ENCODE measurements at regions not wholly inside any gene's neighbourhood (a gene's known extent, or its start where the extent isn't known, plus 50 kb on each side); places are given as distances from the start of the nearest gene placed in this dataset.

- CTCF ChIA-PET: no interaction called here
- no peak for DNase-seq
- H3K9me3 Mint-ChIP-seq (ENCODE audit: low read depth): no peaks in the 10 kb centered on the region
- H3K27ac Mint-ChIP-seq: no peak overlapping the region
- no peak overlapping the region for H3K4me3 Mint-ChIP-seq
- no peak for ATAC-seq
- no peaks in the 10 kb centered on the region for H3K36me3 Mint-ChIP-seq (ENCODE audit: low read depth)
- H3K27me3 Mint-ChIP-seq: no peaks in the 10 kb centered on the region
- POLR2A ChIA-PET: no interaction called here
- H3K4me1 Mint-ChIP-seq: no peaks in the 10 kb centered on the region
- intact Hi-C loops (cut with DNase I, micrococcal nuclease): no loop called here
Measured at GRCh38 chrX:42992199-42992943, 214.4 kb upstream of the PPP1R2C start.

DNA sequence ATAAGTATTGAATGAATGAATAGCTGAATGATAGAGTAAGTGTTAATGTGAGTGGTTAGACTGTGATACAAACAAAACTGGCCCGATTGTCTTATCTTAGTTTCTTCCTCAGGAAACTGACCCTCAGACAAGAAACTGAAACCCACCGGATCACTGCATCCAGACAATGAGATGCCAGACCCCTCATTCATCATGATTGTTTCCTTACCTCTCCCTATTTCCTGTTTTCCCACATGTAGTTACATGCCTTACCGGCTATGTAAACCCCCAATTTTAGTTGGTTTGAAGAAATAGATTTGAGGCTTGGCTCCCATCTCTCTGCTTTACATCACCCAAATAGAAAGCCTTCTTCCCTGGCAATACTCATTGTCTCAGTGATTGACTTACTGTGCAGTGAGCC is 218.9 kb upstream of the PPP1R2C start:
- no peaks in the 10 kb centered on the region for H3K9me3 Mint-ChIP-seq (ENCODE audit: low read depth)
- no peaks in the 10 kb centered on the region for H3K36me3 Mint-ChIP-seq (ENCODE audit: low read depth)
- H3K4me1 Mint-ChIP-seq: no peaks in the 10 kb centered on the region
- H3K4me3 Mint-ChIP-seq: no peak overlapping the region
- no peaks in the 10 kb centered on the region for H3K27me3 Mint-ChIP-seq
- no peak overlapping the region for H3K27ac Mint-ChIP-seq
- ChIA-PET POLR2A (no interaction called here), CTCF (no interaction called here)
- DNase-seq (no peak), ATAC-seq (no peak)
- intact Hi-C loops (cut with DNase I, micrococcal nuclease): no loop called here

DNA sequence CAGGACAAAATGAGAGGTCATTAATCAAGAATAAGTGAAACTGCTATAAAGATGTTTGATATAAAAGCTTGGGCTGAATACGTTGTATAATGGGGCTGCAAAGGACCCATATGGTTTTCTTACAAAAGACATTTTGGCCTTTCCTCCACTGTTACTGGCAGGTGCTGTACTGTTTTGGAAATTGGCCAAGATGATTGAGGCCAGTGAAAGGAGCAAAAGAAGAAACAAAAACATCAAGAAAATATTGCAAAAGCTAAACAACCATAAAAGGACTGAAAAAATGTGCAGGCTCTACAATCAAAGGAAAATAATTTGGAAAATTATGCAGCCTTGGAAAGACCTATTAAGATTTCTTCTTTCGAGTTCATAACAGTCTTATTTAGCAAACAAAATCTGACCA is 222.2 kb upstream of the PPP1R2C start:
- no peak for DNase-seq
- no peaks in the 10 kb centered on the region for H3K9me3 Mint-ChIP-seq (ENCODE audit: low read depth)
- CTCF ChIA-PET: no interaction called here
- peaks cover 1% of the 10 kb centered on the region for H3K4me1 Mint-ChIP-seq
- intact Hi-C loops (cut with DNase I, micrococcal nuclease): no loop called here
- H3K27me3 Mint-ChIP-seq: no peaks in the 10 kb centered on the region
- no peaks in the 10 kb centered on the region for H3K36me3 Mint-ChIP-seq (ENCODE audit: low read depth)
- no peak for ATAC-seq
- POLR2A ChIA-PET: no interaction called here
- H3K4me3 Mint-ChIP-seq: no peak overlapping the region
- no peak overlapping the region for H3K27ac Mint-ChIP-seq

DNA sequence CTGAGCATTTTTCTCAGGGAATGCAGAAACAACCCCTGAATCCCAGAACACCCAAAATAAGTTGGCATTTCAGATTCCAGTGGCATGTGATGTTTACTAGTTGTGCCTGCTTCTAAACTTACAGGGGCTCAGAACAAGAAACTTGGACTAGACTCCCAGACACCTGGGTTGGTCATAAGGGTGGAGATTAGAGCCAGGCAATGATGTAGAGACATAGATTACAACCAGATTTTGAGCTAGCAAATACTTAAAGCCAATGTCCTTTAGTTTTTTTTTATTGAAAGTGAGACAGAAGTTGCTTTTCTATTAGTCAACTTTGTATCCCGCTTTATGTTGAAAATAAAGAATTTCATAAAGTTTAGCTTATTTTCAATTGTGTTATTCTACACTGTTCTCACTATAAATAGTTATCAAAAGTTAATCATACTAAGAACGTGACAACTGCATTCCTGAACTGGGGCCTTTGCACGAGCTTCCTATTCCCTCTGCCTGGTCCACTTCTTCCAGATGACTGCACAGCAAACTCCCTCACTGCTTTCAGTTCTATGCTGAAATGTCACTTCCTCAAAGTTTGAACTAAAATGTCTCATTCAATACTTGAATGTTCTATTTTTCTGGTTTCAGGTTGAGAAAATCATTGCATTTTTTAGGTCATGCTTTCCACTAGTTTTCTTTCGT is 224.7 kb upstream of the PPP1R2C start:
- ATAC-seq (no peak), DNase-seq (no peak)
- Mint-ChIP-seq H3K9me3 (ENCODE audit: low read depth) (no peaks in the 10 kb centered on the region), H3K27ac (no peak overlapping the region), H3K4me3 (no peak overlapping the region), H3K36me3 (ENCODE audit: low read depth) (no peaks in the 10 kb centered on the region), H3K27me3 (no peaks in the 10 kb centered on the region), H3K4me1 (peaks cover 1% of the 10 kb centered on the region)
- intact Hi-C loops (cut with DNase I, micrococcal nuclease): no loop called here
- ChIA-PET POLR2A (no interaction called here), CTCF (no interaction called here)

GRCh38 chrX:43003204-43003565 is 225.2 kb upstream of the PPP1R2C start:
- no peaks in the 10 kb centered on the region for H3K36me3 Mint-ChIP-seq (ENCODE audit: low read depth)
- POLR2A ChIA-PET: no interaction called here

GRCh38 chrX:43003939-43004338 is 226.0 kb upstream of the PPP1R2C start:
- H3K27ac Mint-ChIP-seq: no peak overlapping the region
- intact Hi-C loops (cut with DNase I, micrococcal nuclease): no loop called here
- CTCF ChIA-PET: no interaction called here
- POLR2A ChIA-PET: no interaction called here
- no peaks in the 10 kb centered on the region for H3K36me3 Mint-ChIP-seq (ENCODE audit: low read depth)
- H3K4me1 Mint-ChIP-seq: peaks cover 1% of the 10 kb centered on the region
- no peak for DNase-seq
- no peaks in the 10 kb centered on the region for H3K9me3 Mint-ChIP-seq (ENCODE audit: low read depth)
- no peaks in the 10 kb centered on the region for H3K27me3 Mint-ChIP-seq
- no peak for ATAC-seq
- H3K4me3 Mint-ChIP-seq: no peak overlapping the region

More at GRCh38 chrX:43003204-43003565, 225.2 kb upstream of the PPP1R2C start:
- CTCF ChIA-PET: no interaction called here
- intact Hi-C loops (cut with DNase I, micrococcal nuclease): no loop called here
- ATAC-seq: no peak
- Mint-ChIP-seq H3K27ac (no peak overlapping the region), H3K4me1 (peaks cover 1% of the 10 kb centered on the region), H3K27me3 (no peaks in the 10 kb centered on the region), H3K9me3 (ENCODE audit: low read depth) (no peaks in the 10 kb centered on the region), H3K4me3 (no peak overlapping the region)
- no peak for DNase-seq

DNA sequence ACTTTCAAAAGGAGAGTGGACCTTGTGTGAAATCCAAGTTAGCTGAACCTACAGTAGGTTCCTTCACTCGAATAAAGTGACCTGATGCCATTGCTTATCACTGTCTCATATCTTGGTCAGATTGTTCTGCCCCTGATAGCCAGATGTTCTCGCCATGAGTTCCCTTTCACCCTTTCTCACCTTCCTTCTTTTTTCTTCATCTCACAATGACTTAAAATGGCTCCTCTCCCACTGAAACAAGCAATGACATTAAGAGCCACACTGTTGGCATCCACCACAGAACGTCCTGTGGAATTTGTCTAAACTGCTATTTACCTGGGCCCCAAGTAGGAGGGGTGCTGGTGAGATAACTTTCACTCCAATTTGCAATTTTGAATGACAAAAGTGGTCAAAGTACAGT is 227.6 kb upstream of the PPP1R2C start:
- no peaks in the 10 kb centered on the region for H3K9me3 Mint-ChIP-seq (ENCODE audit: low read depth)
- CTCF ChIA-PET: no interaction called here

DNA sequence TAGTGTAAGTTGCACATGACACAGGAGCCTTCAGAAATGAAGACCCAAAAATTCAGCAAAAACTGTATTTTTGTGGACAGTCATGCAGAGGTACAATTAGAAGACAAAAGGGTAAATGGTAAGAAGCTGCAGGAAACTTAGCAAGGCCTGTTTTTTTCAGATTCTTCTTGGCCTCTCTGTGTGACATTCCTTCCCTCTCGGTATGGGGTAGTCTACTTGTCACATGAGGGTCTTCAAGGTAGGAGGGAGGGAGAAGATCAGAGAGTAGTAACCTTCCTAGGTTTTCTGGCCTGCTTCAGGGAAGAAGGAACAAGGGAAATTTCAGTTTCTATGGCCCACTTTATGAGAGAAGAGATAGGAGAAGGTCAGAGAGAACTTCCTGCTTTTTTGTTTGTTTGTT is 230.4 kb upstream of the PPP1R2C start:
- POLR2A ChIA-PET: no interaction called here
- CTCF ChIA-PET: interaction anchor here (0.8 kb wide), 1 partner anchor 383 kb away, joined by 3 read pairs; no protein-coding TSS in a partner anchor
- no peaks in the 10 kb centered on the region for H3K36me3 Mint-ChIP-seq (ENCODE audit: low read depth)

More for the DNA sequence above, 227.6 kb upstream of the PPP1R2C start:
- intact Hi-C loops (cut with DNase I, micrococcal nuclease): no loop called here
- POLR2A ChIA-PET: no interaction called here
- no peak for DNase-seq
- ATAC-seq: no peak
- Mint-ChIP-seq H3K36me3 (ENCODE audit: low read depth) (no peaks in the 10 kb centered on the region), H3K4me1 (peaks cover 1% of the 10 kb centered on the region), H3K4me3 (no peak overlapping the region), H3K27ac (no peak overlapping the region), H3K27me3 (no peaks in the 10 kb centered on the region)

GRCh38 chrX:43016021-43016420 is 238.1 kb upstream of the PPP1R2C start:
- ATAC-seq: no peak
- ChIA-PET CTCF (no interaction called here), POLR2A (no interaction called here)
- Mint-ChIP-seq H3K4me1 (no peaks in the 10 kb centered on the region), H3K27me3 (no peaks in the 10 kb centered on the region), H3K27ac (no peak overlapping the region), H3K36me3 (ENCODE audit: low read depth) (no peaks in the 10 kb centered on the region), H3K4me3 (no peak overlapping the region), H3K9me3 (ENCODE audit: low read depth) (no peaks in the 10 kb centered on the region)
- no peak for DNase-seq
- intact Hi-C loops (cut with DNase I, micrococcal nuclease): no loop called here

More for the DNA sequence above, 230.4 kb upstream of the PPP1R2C start:
- H3K27me3 Mint-ChIP-seq: no peaks in the 10 kb centered on the region
- intact Hi-C loops (cut with DNase I, micrococcal nuclease): no loop called here
- H3K4me3 Mint-ChIP-seq: no peak overlapping the region
- no peaks in the 10 kb centered on the region for H3K4me1 Mint-ChIP-seq
- no peaks in the 10 kb centered on the region for H3K9me3 Mint-ChIP-seq (ENCODE audit: low read depth)
- DNase-seq (no peak), ATAC-seq (no peak)
- H3K27ac Mint-ChIP-seq: no peak overlapping the region

GRCh38 chrX:43018031-43018430 is 240.1 kb upstream of the PPP1R2C start:
- no peak overlapping the region for H3K4me3 Mint-ChIP-seq
- no peaks in the 10 kb centered on the region for H3K27me3 Mint-ChIP-seq
- intact Hi-C loops (cut with DNase I, micrococcal nuclease): no loop called here
- H3K36me3 Mint-ChIP-seq (ENCODE audit: low read depth): no peaks in the 10 kb centered on the region
- H3K4me1 Mint-ChIP-seq: no peaks in the 10 kb centered on the region
- DNase-seq (no peak), ATAC-seq (no peak)
- ChIA-PET POLR2A (no interaction called here), CTCF (no interaction called here)
- H3K27ac Mint-ChIP-seq: no peak overlapping the region
- H3K9me3 Mint-ChIP-seq (ENCODE audit: low read depth): peaks cover 3% of the 10 kb centered on the region

GRCh38 chrX:43019021-43019420 is 241.1 kb upstream of the PPP1R2C start:
- ChIA-PET CTCF (no interaction called here), POLR2A (no interaction called here)
- Mint-ChIP-seq H3K4me3 (no peak overlapping the region), H3K36me3 (ENCODE audit: low read depth) (no peaks in the 10 kb centered on the region), H3K27ac (no peak overlapping the region), H3K4me1 (no peaks in the 10 kb centered on the region), H3K27me3 (no peaks in the 10 kb centered on the region), H3K9me3 (ENCODE audit: low read depth) (peaks cover 6% of the 10 kb centered on the region)
- ATAC-seq (no peak), DNase-seq (no peak)
- intact Hi-C loops (cut with DNase I, micrococcal nuclease): no loop called here

- H3K27me3 Mint-ChIP-seq: no peaks in the 10 kb centered on the region
- no peaks in the 10 kb centered on the region for H3K4me1 Mint-ChIP-seq
- ChIA-PET POLR2A (no interaction called here), CTCF (interaction anchor here (0.6 kb wide), 1 partner anchor 79 kb away, joined by 3 read pairs; no protein-coding TSS in a partner anchor)
- H3K4me3 Mint-ChIP-seq: no peak overlapping the region
- intact Hi-C loops (cut with DNase I, micrococcal nuclease): no loop called here
- DNase-seq (no peak), ATAC-seq (no peak)
- peaks cover 9% of the 10 kb centered on the region for H3K9me3 Mint-ChIP-seq (ENCODE audit: low read depth)
- H3K36me3 Mint-ChIP-seq (ENCODE audit: low read depth): no peaks in the 10 kb centered on the region
- H3K27ac Mint-ChIP-seq: no peak overlapping the region
Measured at GRCh38 chrX:43025806-43026315, 247.9 kb upstream of the PPP1R2C start.
